Neuronal stem cell (in vitro differentiated cells): ENCODE measurements at regions not wholly inside any gene's neighbourhood (a gene's known extent, or its start where the extent isn't known, plus 50 kb on each side); places are given as distances from the start of the nearest gene placed in this dataset.

Experiments
- DNase-seq: peaks from one replicate; pipeline ENCODE4 v3.0.0-alpha.2; 2013; ENCODE audit warnings: low spot score
- H2AFZ ChIP-seq: one replicate; pipeline ENCODE4 v1.6.1; 2013; ENCODE audit warnings: mild to moderate bottlenecking, low read length, inconsistent platforms
- H2AK5ac ChIP-seq: 2 replicates; pipeline ENCODE4 v1.6.1; 2013; ENCODE audit warnings: low read depth, mild to moderate bottlenecking, inconsistent platforms, low read length, moderate library complexity, mixed read lengths
- H2BK120ac ChIP-seq: 2 replicates; pipeline ENCODE4 v1.6.1; 2013; ENCODE audit warnings: low read depth, mild to moderate bottlenecking, inconsistent platforms, low read length, moderate library complexity, mixed read lengths
- H2BK12ac ChIP-seq: one replicate; pipeline ENCODE4 v1.6.1; 2013; ENCODE audit warnings: low read length, inconsistent platforms
- H2BK15ac ChIP-seq: 2 replicates; pipeline ENCODE4 v1.6.1; 2013; ENCODE audit warnings: mild to moderate bottlenecking, low read length, inconsistent platforms, mixed read lengths
- H2BK5ac ChIP-seq: one replicate; pipeline ENCODE4 v1.6.1; 2013; ENCODE audit warnings: inconsistent platforms, mild to moderate bottlenecking, low read length, moderate library complexity
- H3K14ac ChIP-seq: one replicate; pipeline ENCODE4 v1.6.1; 2013; ENCODE audit warnings: low read length, inconsistent platforms
- H3K18ac ChIP-seq: 2 replicates; pipeline ENCODE4 v1.6.1; 2013; ENCODE audit warnings: low read length, inconsistent platforms
- H3K23ac ChIP-seq: 2 replicates; pipeline ENCODE4 v1.6.1; 2013; ENCODE audit warnings: low read depth, mild to moderate bottlenecking, mixed read lengths, low read length, inconsistent platforms; ENCODE audit not compliant: poor library complexity
- H3K27ac ChIP-seq: replicated peaks from 3 replicates; pipeline ENCODE4 v1.5.1; 2013; ENCODE audit warnings: low read length, inconsistent platforms
- H3K27me3 ChIP-seq, 3 experiments: 2 replicates each; pipeline ENCODE4 v1.6.1; 2013; ENCODE audit warnings: low read length in 3 of 3, mild to moderate bottlenecking in 2 of 3, inconsistent platforms in 1 of 3, low read depth in 1 of 3, mixed read lengths in 1 of 3, moderate library complexity in 1 of 3; ENCODE audit not compliant: control insufficient read depth in 3 of 3, insufficient read depth in 3 of 3
- H3K36me3 ChIP-seq, 2 donors: replicated peaks in 1 of 2; 2 replicates each; pipeline ENCODE4 v1.6.1; 2013; ENCODE audit warnings: low read length in 2 of 2; ENCODE audit not compliant: control insufficient read depth in 2 of 2, insufficient read depth in 2 of 2
- H3K4ac ChIP-seq: 2 replicates; pipeline ENCODE4 v1.6.1; 2013; ENCODE audit warnings: inconsistent platforms, mild to moderate bottlenecking, low read length, moderate library complexity
- H3K4me1 ChIP-seq, 2 donors: 1 replicate in 1 of 2; 2 replicates in 1 of 2; pipeline ENCODE4 v1.6.1; 2013; ENCODE audit warnings: low read length in 2 of 2, low read depth in 1 of 2; ENCODE audit not compliant: control insufficient read depth in 2 of 2, insufficient read depth in 1 of 2
- H3K4me2 ChIP-seq: one replicate; pipeline ENCODE4 v1.6.1; 2013; ENCODE audit warnings: mild to moderate bottlenecking, low read length, inconsistent platforms; ENCODE audit not compliant: insufficient read depth, poor library complexity, severe bottlenecking
- H3K4me3 ChIP-seq, 2 donors: 2 replicates each; pipeline ENCODE4 v1.5.1; 2013; ENCODE audit warnings: low read length in 2 of 2, mild to moderate bottlenecking in 2 of 2, inconsistent platforms in 1 of 2, moderate library complexity in 1 of 2
- H3K79me1 ChIP-seq: one replicate; pipeline ENCODE4 v1.6.1; 2013; ENCODE audit warnings: low read depth, mild to moderate bottlenecking, inconsistent platforms, low read length, moderate library complexity
- H3K9ac ChIP-seq: one replicate; pipeline ENCODE4 v1.6.1; 2013; ENCODE audit warnings: mild to moderate bottlenecking, low read depth, low read length, inconsistent platforms; ENCODE audit not compliant: poor library complexity
- H3K9me3 ChIP-seq, 2 donors: replicated peaks in 1 of 2; 2 replicates each; pipeline versions ENCODE3 to v1.6.1; 2013; ENCODE audit warnings: low read length in 2 of 2, mild to moderate bottlenecking in 2 of 2, inconsistent platforms in 1 of 2, low read depth in 1 of 2, mixed read lengths in 1 of 2, moderate library complexity in 1 of 2; ENCODE audit not compliant: control insufficient read depth in 2 of 2, insufficient read depth in 1 of 2
- H4K8ac ChIP-seq: one replicate; pipeline ENCODE4 v1.6.1; 2013; ENCODE audit warnings: low read depth, mild to moderate bottlenecking, inconsistent platforms, low read length, moderate library complexity
- H4K91ac ChIP-seq: one replicate; pipeline ENCODE4 v1.6.1; 2013; ENCODE audit warnings: low read length, low read depth, mild to moderate bottlenecking, inconsistent platforms; ENCODE audit not compliant: poor library complexity
- WGBS, 2 donors: extraction: QIAGEN DNeasy Blood & Tissue Kit; methylation state at CpG; one replicate each; pipeline ENCODE4 v1.1.7; 2013; ENCODE audit warnings: missing lambda C conversion rate in 2 of 2, mixed read lengths in 1 of 2; ENCODE audit not compliant: insufficient read length in 2 of 2, insufficient replicate concordance in 1 of 2; ENCODE audit errors: extremely low coverage in 2 of 2; 5-methylcytosine and 5-hydroxymethylcytosine counted together

GRCh38 chr5:158482125-158482524, 617.6 kb downstream of the EBF1 start:
- peaks cover 3 to 14% of the 10 kb centered on the region in 2 donors for H3K4me1 ChIP-seq
- no peak overlapping the region for H3K4me2 ChIP-seq
- no peak overlapping the region for H3K4ac ChIP-seq
- no peak for DNase-seq
- no peak overlapping the region for H2BK5ac ChIP-seq
- H2BK120ac ChIP-seq = no peak overlapping the region
- no peaks in the 10 kb centered on the region for H3K79me1 ChIP-seq
- no CpG with 5 or more reads among the region's 2 CpGs for WGBS, 2 donors
- H4K91ac ChIP-seq = no peak overlapping the region
- no peak overlapping the region for H3K23ac ChIP-seq
- no peak overlapping the region for H2AK5ac ChIP-seq
- no peak overlapping the region for H3K27ac ChIP-seq
- no peaks in the 10 kb centered on the region for H3K36me3 ChIP-seq
- no peak overlapping the region for H3K14ac ChIP-seq
- no peak overlapping the region for H3K9ac ChIP-seq
- no peak overlapping the region for H2BK12ac ChIP-seq
- H3K18ac ChIP-seq = no peak overlapping the region
- no peak overlapping the region for H4K8ac ChIP-seq
- no peak overlapping the region for H3K4me3 ChIP-seq
- no peaks in the 10 kb centered on the region for H3K9me3 ChIP-seq
- H2BK15ac ChIP-seq = no peak overlapping the region
- H2AFZ ChIP-seq = no peak overlapping the region
- H3K27me3 ChIP-seq = no peaks in the 10 kb centered on the region

GRCh38 chr5:158478139-158478538, 619.2 kb upstream of the CLINT1 start:
- no peaks in the 10 kb centered on the region for H3K36me3 ChIP-seq
- DNase-seq = no peak
- no CpG with 5 or more reads among the region's 6 CpGs for WGBS, 2 donors
- H3K14ac ChIP-seq = no peak overlapping the region
- H3K4ac ChIP-seq = no peak overlapping the region
- peaks cover 2 to 5% of the 10 kb centered on the region in 2 donors for H3K4me1 ChIP-seq
- no peak overlapping the region for H2BK12ac ChIP-seq
- H3K23ac ChIP-seq = no peak overlapping the region
- no peak overlapping the region for H3K18ac ChIP-seq
- H3K27me3 ChIP-seq = no peaks in the 10 kb centered on the region
- H4K8ac ChIP-seq = no peak overlapping the region
- no peak overlapping the region for H3K4me3 ChIP-seq
- no peak overlapping the region for H2BK5ac ChIP-seq
- no peak overlapping the region for H2BK15ac ChIP-seq
- H4K91ac ChIP-seq = no peak overlapping the region
- H2AFZ ChIP-seq = no peak overlapping the region
- H3K9me3 ChIP-seq = no peaks in the 10 kb centered on the region
- no peak overlapping the region for H3K4me2 ChIP-seq
- no peaks in the 10 kb centered on the region for H3K79me1 ChIP-seq
- no peak overlapping the region for H3K27ac ChIP-seq
- H2BK120ac ChIP-seq = no peak overlapping the region
- H2AK5ac ChIP-seq = no peak overlapping the region
- H3K9ac ChIP-seq = no peak overlapping the region

GRCh38 chr5:158477214-158477613, 618.3 kb upstream of the CLINT1 start:
- no peak for DNase-seq
- Histone ChIP-seq H3K9ac (no peak overlapping the region), H3K9me3 (no peaks in the 10 kb centered on the region), H2AFZ (no peak overlapping the region), H3K4me3 (no peak overlapping the region), H4K8ac (no peak overlapping the region), H3K4me1 (no peaks in the 10 kb centered on the region), H3K27me3 (no peaks in the 10 kb centered on the region), H4K91ac (no peak overlapping the region), H3K79me1 (no peaks in the 10 kb centered on the region), H3K36me3 (no peaks in the 10 kb centered on the region), H3K23ac (no peak overlapping the region), H2BK5ac (no peak overlapping the region), H3K4ac (no peak overlapping the region), H3K4me2 (no peak overlapping the region), H2BK12ac (no peak overlapping the region), H2BK120ac (no peak overlapping the region), H3K27ac (no peak overlapping the region), H2BK15ac (no peak overlapping the region), H3K14ac (no peak overlapping the region), H2AK5ac (no peak overlapping the region), H3K18ac (no peak overlapping the region)
- WGBS, 2 donors = no CpG with 5 or more reads among the region's 3 CpGs

GRCh38 chr5:158473016-158473635, 614.2 kb upstream of the CLINT1 start:
- no peak overlapping the region for H3K14ac ChIP-seq
- H2BK120ac ChIP-seq = no peak overlapping the region
- H3K27me3 ChIP-seq = no peaks in the 10 kb centered on the region
- no peak overlapping the region for H2BK12ac ChIP-seq
- H2BK15ac ChIP-seq = no peak overlapping the region
- no peaks in the 10 kb centered on the region for H3K9me3 ChIP-seq
- no peak overlapping the region for H2BK5ac ChIP-seq
- H3K4me3 ChIP-seq = no peak overlapping the region
- no peak overlapping the region for H3K9ac ChIP-seq
- no peak overlapping the region for H3K4ac ChIP-seq
- no peaks in the 10 kb centered on the region for H3K36me3 ChIP-seq
- no peak overlapping the region for H3K18ac ChIP-seq
- H3K4me1 ChIP-seq = no peaks in the 10 kb centered on the region
- H2AK5ac ChIP-seq = no peak overlapping the region
- DNase-seq = no peak
- no peak overlapping the region for H4K91ac ChIP-seq
- no peak overlapping the region for H4K8ac ChIP-seq
- H2AFZ ChIP-seq = no peak overlapping the region
- no peaks in the 10 kb centered on the region for H3K79me1 ChIP-seq
- no peak overlapping the region for H3K4me2 ChIP-seq
- H3K23ac ChIP-seq = no peak overlapping the region
- H3K27ac ChIP-seq = no peak overlapping the region
- WGBS, 2 donors = no CpG with 5 or more reads among the region's 4 CpGs
